NOMO-1 treated with dmso at 0.1 percent for 144 hours (cell line): ENCODE measurements at regions not wholly inside any gene's neighbourhood (a gene's known extent, or its start where the extent isn't known, plus 50 kb on each side); places are given as distances from the start of the nearest gene placed in this dataset.
"Not testable (repeated sequence)": the region's sequence is repeated elsewhere in the genome, so short reads cannot be mapped to it uniquely, and the experiment has no call there.

ENCODE experiments used
- DNase-seq: peaks from one replicate; lab custom pipeline; 2025; ENCODE audit not compliant: unreplicated experiment; lab: John Stamatoyannopoulos, UW

- no peak for DNase-seq
These were observed 268.9 kb upstream of the RBMS3 start for GRCh38 chr3:29011966-29012365.

DNA sequence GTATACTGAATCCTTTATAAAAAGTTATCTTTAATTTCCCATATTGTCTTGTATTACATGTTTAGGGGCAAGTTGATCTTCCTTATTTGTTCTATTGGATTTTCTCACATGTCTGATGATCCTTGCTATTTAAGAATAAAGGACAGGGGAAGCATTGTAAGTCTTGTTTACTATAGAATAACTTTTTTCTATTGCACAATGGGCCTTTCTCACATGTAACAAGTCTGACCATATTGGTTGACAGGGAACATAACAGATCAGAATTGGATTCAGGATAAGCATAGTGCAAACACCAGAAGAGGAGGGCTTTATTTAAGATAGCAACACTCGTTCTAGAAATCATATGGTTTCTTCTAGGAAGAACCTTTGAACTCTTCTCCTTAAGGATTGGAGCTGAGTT lies 257.9 kb upstream of the RBMS3 start:
- DNase-seq, result no peak

DNA sequence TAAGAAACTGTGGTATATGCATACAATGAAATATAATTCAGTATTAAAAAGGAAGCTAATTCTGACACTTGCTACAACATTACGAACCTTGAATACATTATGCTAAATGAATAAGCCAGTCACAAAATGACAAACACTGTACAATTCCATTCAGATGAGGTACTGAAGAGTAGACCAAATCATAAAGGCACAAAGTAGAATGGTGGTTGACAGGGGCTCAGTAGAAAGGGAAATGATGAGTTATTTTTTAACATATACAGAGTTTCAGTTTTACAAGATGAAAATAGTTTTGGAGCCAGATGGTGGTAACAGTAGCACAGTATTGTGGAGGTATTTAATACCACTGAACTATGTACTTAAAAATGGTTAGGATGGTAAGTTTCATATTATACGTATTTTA lies 254.6 kb upstream of the RBMS3 start:
- DNase-seq, result no peak

- no peak for DNase-seq
These were observed 253.9 kb upstream of the RBMS3 start for GRCh38 chr3:29026959-29027358.

- DNase-seq, result not testable (repeated sequence)
These were observed 249.7 kb upstream of the RBMS3 start for GRCh38 chr3:29031175-29031574.

GRCh38 chr3:29033511-29033910 lies 247.4 kb upstream of the RBMS3 start:
- no peak for DNase-seq

GRCh38 chr3:29050155-29050554 lies 230.7 kb upstream of the RBMS3 start:
- no peak for DNase-seq

DNA sequence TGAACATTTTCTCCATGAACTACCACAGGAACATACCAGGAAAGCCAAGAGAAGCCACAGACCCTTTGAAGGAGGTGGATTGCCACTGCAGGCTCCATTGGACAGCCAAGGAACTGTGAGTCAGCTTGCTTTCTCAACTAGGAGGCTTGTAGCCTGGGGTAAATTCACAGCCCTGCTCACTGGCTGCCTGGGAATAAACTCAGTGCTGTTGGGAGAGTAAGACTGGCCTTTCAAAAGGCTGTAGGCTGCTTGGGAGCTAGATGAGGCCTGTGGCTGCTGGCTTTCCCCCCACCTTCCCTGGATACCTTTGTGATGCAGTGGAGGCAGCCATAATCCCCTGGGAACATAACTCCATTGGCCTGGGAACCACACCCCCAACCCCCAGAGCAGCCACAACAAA lies 223.5 kb upstream of the RBMS3 start:
- DNase-seq, result no peak

- DNase-seq, result no peak
These were observed 216.8 kb upstream of the RBMS3 start for GRCh38 chr3:29064085-29064484.

DNA sequence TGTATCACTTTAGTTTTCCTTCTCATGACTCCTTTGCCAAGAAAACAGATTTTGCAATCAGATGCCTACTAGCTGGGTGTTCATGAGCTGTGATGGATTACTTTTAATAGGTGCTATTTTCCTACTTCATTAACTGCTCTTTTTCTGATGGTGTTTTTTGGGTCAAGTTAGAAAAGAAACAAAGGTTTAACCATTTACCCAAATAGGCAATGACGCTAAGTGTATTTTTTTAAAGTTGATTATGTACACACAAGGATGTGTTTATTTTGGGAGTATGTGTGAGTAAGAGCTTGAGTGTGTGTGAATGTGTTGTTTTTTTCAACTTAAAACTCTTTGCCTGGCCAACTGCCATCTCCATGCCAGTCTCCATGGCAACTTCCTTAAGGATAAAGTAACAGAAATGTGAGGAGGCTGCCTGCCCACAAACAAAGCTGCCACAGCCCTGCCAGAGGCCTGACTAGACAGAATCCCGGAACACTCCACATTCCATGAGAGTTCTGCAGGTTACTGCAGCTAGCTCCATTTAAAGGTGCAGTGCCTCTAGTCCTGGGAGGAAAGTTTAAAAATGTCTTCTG lies 215.6 kb upstream of the RBMS3 start:
- no peak for DNase-seq

GRCh38 chr3:29067007-29067406 lies 213.9 kb upstream of the RBMS3 start:
- DNase-seq, result no peak

GRCh38 chr3:29070959-29071634 lies 209.8 kb upstream of the RBMS3 start:
- DNase-seq, result no peak

DNA sequence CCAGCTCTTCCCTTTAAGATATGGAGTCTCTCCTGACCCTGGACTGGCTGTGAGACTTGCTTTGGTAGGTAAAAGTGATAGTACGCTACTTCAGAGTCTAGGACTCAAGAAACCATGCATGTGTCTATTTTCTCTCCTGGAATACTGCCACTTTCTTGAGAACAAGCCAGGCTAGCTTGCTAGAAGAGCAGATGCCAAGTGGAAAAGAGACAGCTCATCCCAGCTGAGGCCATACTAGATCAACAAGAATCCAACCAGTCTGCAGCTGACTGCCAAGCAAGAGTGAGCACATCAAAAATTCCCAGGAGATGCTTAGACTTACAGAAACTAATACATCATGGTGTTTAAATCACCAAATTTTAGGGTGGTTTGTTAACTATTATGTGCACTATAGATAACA lies 208.3 kb upstream of the RBMS3 start:
- no peak for DNase-seq

DNA sequence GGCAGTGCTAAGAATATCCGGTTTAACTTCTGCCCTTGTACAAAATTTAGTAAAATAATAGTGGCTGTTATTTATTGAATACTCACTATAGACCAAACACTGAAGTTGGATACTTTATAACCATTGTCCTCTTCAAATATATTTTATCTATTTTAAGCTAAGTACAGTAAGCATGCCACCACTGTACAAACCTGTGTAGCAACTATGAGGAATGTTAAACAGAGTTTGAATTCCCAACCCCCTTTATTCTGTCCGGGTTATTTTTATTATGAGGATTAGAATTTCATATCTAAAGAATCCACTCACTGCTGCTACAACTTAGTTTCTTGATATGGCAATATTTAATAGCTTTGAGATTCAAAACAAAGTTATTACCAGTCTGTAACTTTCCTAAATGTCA lies 203.5 kb upstream of the RBMS3 start:
- DNase-seq, result no peak

DNA sequence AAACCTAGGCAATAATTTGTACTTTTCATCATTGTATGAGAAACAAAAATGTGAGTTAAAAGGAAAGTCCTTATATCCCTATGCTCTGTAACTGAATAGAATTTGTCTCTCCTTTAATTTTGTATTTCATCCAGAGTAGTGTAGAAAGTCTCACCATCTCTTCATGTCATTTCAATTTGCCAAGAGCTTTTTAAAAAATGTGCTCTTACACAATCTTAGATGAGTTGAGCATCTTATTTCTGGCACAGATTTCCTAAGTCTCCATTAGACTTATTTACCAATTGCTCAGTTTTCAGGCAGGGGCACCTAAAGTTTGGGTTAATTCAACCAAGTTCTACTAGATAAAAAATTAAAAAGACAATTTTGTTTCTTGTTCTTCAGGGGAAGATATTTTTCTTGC lies 201.5 kb upstream of the RBMS3 start:
- no peak for DNase-seq

- DNase-seq, result no peak
These were observed 199.9 kb upstream of the RBMS3 start for GRCh38 chr3:29080967-29081366.

DNA sequence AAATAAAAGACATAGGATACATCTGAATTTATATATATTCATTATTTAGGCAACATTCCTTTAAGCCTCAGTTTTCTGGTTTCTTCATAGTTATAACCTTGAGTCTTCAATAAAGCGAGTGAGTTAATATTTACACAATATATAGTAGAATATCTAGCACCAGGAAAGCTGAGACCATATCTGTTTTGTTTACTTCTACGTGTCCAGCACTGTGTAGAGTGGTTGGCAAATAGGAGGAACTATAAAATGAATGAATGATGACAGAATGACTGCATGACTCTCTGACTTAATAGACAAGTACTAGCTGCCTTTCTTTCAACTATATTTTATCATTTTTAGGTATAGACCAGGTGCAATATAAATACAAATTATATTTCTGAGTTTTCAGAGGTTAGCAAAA lies 197.8 kb upstream of the RBMS3 start:
- DNase-seq, result no peak

- no peak for DNase-seq
These were observed 197.2 kb upstream of the RBMS3 start for GRCh38 chr3:29083676-29084075.

DNA sequence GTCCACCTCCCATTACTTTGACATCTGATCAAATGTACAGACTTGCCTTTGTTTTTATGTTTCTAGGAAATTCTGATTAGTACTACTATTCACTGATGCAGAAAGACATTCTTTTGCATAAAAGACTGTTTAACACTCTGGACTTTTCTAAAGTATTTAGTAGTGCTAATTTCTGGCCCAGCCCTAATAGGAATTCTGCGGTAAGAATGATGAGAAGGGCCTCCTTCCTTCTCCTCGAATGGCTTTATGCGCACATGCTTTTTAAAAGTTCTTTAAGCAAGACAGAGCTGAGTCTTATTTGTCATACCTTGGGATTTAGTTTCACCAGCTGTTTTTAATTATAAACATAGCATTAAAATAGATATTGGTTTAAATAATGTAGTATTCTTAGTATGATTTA lies 192.3 kb upstream of the RBMS3 start:
- DNase-seq, result no peak

- no peak for DNase-seq
These were observed 189.8 kb upstream of the RBMS3 start for GRCh38 chr3:29090912-29091597.

- DNase-seq, result no peak
These were observed 189.2 kb upstream of the RBMS3 start for GRCh38 chr3:29091599-29092189.

DNA sequence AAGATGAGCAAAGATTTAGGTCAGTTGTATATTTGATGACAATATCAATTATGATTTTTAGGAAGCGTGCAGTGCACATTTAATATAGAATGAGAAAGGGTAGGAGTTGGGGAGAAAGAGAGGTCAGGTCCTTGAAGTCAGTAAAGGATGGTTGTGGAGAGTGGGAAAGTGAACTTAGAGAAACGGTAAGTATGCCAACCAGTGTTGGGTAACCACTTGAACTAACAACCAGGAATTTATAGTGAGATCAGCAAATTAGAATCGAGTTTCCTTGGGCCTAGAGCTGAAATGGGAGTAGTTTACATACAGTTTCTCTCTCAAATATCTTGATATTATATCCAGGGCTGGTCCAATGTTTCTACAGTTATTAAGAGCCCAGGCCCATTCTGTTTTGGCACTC lies 188.5 kb upstream of the RBMS3 start:
- no peak for DNase-seq
